UCSD-AML1 (cell line): ENCODE measurements at regions not wholly inside any gene's neighbourhood (a gene's known extent, or its start where the extent isn't known, plus 50 kb on each side); places are given as distances from the start of the nearest gene placed in this dataset.

Experiments
- DNase-seq: peaks from one replicate; lab custom pipeline; 2025; ENCODE audit not compliant: unreplicated experiment; lab: John Stamatoyannopoulos, UW

DNA sequence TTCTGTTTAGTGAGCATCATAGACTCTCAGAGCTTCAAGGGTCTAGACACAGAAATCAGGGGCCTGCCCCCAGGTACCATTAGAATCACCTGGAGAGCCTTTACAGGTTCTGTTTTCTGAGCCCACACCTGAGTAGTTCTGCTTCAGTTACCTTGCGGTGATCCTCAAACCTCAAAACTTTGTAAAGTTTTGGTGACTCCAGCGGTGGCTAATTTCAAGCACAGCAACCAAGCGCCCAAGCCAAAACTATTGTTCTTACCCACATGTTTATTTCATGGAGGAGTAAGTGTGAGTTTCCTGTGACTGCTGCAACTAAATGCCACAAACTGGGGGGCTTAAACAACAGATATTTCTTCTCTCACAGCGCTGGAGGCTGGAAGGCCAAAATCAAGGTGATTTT lies 108.9 kb downstream of the FOXD1 start:
- no peak for DNase-seq

- DNase-seq: no peak
Measured at GRCh38 chr5:73339051-73339575, 109.5 kb downstream of the FOXD1 start.

DNA sequence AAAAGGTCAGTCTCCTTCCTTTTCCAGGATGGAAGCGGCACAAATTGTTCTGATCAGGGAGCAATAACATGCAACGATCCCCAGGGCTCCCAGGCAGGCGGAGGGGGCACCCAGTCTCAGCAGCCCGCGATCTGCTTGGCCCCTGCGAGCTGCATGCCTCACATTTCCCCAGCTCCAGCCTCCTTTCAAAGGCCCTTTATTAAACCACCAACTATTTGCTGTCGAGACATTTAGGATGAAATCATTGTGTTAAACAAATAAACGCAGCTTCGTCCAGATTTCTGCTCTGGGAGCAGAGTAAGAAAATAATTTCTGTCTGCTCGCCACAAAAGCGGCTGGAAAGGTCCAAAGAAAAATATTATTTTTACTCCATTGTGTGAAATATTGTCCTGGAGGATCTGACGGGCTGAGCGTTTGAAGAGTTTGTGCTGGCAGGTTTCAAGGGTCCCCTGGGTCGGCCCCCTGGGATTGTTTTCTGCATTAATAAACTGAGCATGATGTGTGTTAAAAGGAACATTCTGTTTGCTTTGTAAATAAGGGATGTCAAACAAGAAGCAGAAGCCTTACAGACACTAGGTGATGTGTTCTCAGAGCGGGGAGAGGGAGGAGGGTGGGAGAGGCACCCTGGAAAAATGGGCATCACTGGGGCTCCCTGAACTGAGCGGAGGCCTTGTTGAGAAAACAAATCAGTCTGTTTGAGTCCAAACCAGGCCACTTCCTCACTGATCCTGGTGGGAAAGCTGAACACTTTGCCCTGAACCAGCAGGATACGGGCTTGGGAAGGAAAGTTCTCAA lies 110.1 kb downstream of the FOXD1 start:
- no peak for DNase-seq

DNA sequence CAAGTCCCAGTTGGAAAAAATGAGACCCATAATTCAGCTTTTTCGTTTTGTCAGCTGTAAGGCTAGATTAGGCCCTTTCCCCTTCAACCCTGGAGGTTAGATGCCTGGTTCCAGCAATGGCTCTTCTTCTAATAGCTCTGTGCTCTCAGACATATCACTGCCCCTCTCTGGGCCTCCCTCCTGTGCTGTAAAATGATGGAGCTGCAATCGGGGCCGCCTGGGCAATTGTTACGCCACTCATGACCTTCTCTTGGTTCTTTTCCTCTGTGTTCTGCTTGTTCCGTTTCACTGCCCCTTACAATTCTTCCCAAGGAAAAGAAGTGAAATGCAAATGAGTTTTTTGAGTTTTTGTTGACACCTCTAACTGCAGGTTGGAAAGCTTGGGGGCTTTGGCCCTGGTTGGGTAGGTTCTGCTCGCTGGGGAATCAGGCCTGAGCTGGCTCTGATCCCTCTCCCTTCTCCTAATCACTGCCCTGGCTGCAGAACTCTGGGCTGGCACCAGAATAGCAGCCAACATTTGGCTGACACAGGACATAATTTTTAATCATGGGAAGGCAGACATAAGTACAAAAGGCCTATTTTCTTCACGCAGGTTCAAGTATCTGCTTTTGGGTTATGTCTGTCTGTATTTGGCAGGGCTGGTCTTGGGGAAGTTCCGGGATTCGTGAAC lies 110.9 kb downstream of the FOXD1 start:
- DNase-seq: no peak

DNA sequence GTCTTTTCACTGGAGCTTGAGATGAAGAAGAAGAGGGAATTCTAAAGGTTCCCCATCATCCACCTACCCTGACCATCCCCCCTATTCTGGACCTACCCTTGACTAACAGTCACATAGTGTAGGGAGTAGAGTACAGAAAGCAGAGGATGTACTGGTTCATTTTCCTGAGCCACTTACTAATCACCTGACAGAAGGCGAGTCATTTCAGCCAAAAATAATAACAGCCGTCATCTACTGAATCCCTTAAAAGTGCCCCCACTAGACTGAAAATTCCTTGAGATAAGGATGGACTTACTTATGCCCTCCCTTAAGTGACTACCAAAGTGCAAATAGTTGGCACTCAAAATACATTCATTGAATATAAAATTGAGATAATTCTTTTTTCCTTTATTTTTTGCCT lies 112.2 kb downstream of the FOXD1 start:
- no peak for DNase-seq

- no peak for DNase-seq
Measured at GRCh38 chr5:73333944-73334703, 114.5 kb downstream of the FOXD1 start.

- no peak for DNase-seq
Measured at GRCh38 chr5:73330613-73331012, 118.0 kb downstream of the FOXD1 start.

- no peak for DNase-seq
Measured at GRCh38 chr5:73328640-73329039, 119.9 kb downstream of the FOXD1 start.

DNA sequence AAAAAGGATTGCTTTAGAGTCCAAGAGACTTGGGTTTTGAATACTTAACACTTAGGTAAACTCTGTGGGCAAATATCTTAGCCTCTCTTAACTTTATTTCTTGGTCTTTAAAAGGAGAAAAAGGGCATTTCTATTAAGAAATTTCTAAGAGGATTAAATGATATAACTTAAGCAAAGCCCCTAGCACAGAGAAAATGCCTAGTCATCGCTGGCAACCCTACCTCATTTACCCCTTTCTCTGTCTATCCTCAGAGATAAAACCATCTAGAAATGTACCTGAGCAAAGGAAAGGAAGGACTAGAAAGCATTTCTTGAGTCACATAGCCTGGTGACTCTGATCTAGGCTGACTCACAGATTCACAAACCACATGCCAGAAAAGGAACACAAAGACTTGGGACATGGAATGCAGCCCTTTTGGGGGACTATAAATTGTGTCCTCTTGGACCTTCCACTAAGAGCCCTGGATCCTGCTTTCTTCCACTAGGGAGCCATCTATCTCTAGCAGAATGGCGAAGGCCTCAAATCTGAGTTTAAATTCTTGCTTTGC lies 120.6 kb downstream of the FOXD1 start:
- no peak for DNase-seq

GRCh38 chr5:73325546-73325945 lies 123.0 kb downstream of the FOXD1 start:
- DNase-seq: no peak

DNA sequence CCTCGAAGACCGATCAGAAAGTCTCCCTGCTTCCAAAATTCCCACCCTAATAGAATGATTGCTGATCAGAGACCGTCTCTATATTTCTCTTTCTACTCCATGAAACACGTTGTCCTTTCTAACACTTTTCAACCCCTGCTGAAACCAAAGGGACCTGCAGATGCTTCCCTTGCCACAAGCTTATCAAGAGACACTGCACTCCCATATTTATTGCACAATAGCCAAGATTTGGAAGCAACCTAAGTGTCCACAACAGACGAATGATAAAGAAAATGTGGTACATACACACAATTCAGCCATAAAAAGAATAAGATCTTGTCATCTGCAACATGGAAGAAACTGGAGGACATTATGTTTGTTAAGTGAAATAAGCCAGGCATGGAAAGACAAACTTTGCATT lies 125.1 kb downstream of the FOXD1 start:
- DNase-seq: no peak

- DNase-seq: no peak
Measured at GRCh38 chr5:73322437-73323076, 126.0 kb downstream of the FOXD1 start.

- DNase-seq: no peak
Measured at GRCh38 chr5:73321757-73322436, 126.7 kb downstream of the FOXD1 start.

DNA sequence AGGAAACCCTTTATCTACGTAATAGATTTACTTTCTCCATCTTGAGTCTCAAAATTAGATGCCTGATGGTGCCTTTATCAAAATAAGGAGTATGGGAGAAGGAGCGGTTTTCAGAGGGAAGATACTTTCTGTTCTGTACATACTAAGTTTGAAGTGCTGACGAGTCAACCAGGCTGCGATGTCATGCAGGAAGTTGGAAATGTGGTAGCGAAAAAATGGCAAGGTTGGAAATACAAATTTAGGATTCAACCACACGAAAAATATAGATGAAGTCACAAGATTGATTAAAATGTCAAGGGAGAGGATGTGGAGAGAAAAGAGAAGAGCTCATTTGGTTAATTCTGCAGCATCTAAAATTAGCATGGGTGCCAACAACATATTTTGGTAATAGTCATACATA lies 129.5 kb downstream of the FOXD1 start:
- no peak for DNase-seq

DNA sequence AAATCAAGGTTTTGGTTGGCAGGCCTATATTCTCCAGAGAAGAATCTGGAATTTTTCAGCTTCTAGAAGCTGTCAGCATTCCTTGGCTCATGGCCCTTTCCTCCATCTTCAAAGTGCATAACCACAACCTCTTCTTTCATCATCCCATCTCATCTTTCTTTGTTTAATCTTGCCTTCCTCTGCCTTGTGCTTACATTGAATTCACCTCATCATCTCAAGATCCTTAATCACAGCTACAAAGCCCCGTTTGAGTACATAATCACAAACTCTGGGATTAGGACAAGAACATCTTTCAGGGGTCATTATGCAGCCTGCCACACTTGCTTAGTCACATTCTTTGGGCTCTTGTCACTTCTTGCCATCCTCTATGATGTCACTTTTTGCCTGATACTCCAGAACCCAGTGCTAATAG lies 130.3 kb downstream of the FOXD1 start:
- DNase-seq: no peak

- DNase-seq: no peak
Measured at GRCh38 chr5:73317523-73317922, 131.1 kb downstream of the FOXD1 start.

DNA sequence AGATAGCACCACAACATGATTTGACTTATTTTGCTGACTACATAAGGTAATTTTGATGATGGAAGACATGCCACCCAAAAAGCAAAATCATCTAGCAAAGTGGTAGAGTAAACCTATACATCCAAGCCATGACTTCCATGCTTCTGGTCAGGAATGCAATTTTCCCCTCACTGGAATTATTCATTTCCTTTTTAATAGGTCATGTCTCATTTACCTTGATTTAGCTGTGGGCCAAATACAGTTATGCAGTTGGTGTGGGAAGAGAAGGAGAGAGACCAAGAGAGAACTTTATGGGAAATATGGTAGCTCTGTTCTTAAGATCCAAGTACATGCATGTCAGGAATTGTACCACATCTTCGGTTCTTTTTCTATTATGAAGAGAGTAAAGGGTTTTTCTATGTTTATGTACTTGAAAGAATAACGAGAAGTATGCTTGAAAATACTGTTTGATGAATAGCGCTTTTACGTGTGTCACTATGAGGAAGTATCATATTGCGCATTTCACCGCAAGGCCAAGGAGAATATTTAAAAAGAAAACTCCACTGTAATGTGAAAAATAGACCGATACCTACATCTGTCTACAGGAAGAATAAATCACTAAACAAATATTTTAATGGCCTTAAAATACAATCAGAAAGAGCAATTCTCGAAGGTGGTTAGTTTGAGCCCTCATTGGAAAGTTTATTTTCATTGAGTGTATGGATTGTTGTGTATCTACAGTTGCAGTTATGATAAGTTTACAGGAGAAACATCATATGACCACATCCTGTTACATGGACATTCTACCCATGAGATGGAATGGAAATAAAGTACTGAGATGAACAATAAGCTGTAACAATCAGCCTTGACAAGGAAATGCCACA lies 134.0 kb downstream of the FOXD1 start:
- no peak for DNase-seq

DNA sequence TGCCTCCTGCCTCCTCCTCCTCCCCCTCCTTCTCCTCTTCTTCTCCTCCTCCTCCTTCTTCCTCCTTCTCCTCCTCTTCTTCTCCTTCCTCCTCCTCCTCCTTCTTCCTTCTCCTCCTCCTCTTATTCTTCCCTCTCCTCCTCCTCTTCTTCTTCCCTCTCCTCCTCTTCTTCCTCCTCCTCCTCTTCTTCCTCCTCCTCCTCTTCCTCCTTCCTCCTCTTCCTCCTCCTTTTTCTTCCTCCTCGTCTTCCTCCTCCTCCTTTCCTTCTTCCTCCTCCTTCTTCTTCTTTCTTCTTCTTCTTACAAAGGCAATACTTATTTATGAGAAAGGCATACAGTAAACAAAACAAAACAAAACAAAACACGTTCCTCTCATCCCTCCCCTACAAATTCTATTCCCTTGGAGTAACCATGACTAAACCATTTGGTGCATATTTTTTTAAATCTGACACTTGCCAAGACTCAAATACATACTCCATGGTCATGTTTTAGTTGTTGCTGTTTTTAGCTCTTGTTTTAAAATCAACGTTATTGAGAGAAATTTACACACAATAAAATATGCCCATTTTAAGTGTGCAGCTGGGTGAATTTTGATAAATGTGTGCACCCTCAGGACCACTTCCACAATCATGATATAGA lies 135.6 kb downstream of the FOXD1 start:
- no peak for DNase-seq
